Uterus (tissue), 2 donors: ENCODE measurements at regions not wholly inside any gene's neighbourhood (a gene's known extent, or its start where the extent isn't known, plus 50 kb on each side); places are given as distances from the start of the nearest gene placed in this dataset.
"Not testable (repeated sequence)": the region's sequence is repeated elsewhere in the genome, so short reads cannot be mapped to it uniquely, and the experiment has no call there.

Source experiments
- CTCF ChIP-seq, 4 experiments: fragments of 200-600 bp in 2 of 4; fragments of 450-650 bp in 2 of 4; sonication (generic) in 2 of 4; IDR thresholded peaks; one replicate each; pipeline ENCODE4 v1.5.1; 2016 to 2019; ENCODE audit warnings: antibody characterized with exemption in 4 of 4, mild to moderate bottlenecking in 2 of 4, moderate library complexity in 1 of 4
- POLR2A ChIP-seq, 2 donors: fragments of 450-650 bp; IDR thresholded peaks; one replicate each; pipeline ENCODE4 v1.6.1; 2016; ENCODE audit warnings: antibody characterized with exemption in 2 of 2, mild to moderate bottlenecking in 1 of 2, moderate library complexity in 1 of 2

- TF ChIP-seq POLR2A, CTCF (IDR thresholded peaks at IDR 0.05): not testable (repeated sequence)
These were observed 87.7 kb upstream of the NBPF12 start for GRCh38 chr1:146850352-146850889.
